ENCODE measurements at regions not wholly inside any gene's neighbourhood (a gene's known extent, or its start where the extent isn't known, plus 50 kb on each side); places are given as distances from the start of the nearest gene placed in this dataset.

GRCh38 chr16:26744430-26744829 lies 322.3 kb upstream of the C16orf82 start:
- DNase-seq (ENCODE audit: low read depth, low spot score): no peak
- H3K27ac ChIP-seq (ENCODE audit: control insufficient read depth, insufficient read depth, low read length): no peak overlapping the region
- dilution Hi-C loops (cut with MboI; ENCODE audit: extremely low pct_ligation_motif_present, low sequenced_read_pairs): no loop called here
- no peak overlapping the region for H2AFZ ChIP-seq (ENCODE audit: control insufficient read depth, low read length)
- H3K79me2 ChIP-seq (ENCODE audit: control insufficient read depth, insufficient read depth, low read length): no peaks in the 10 kb centered on the region
- no peaks in the 10 kb centered on the region for H3K9me1 ChIP-seq (ENCODE audit: control insufficient read depth, extremely low read depth, insufficient read depth, low read length)
- H3K9ac ChIP-seq (ENCODE audit: control insufficient read depth, extremely low read depth, insufficient read depth, low read length): no peak overlapping the region
- no peak overlapping the region for H3K4me2 ChIP-seq (ENCODE audit: control insufficient read depth, extremely low read depth, insufficient read depth, low read depth, low read length)
- no peaks in the 10 kb centered on the region for H3K4me1 ChIP-seq (ENCODE audit: control insufficient read depth, extremely low read depth, insufficient read depth, low read length)
- no peak overlapping the region for H3K4me3 ChIP-seq (ENCODE audit: control insufficient read depth in 2 of 3, extremely low read depth in 1 of 3, insufficient read depth in 2 of 3, low read depth in 1 of 3, low read length in 3 of 3)
- FAIRE-seq: no peak
- H3K27me3 ChIP-seq (ENCODE audit: control insufficient read depth, extremely low read depth, insufficient read depth, low read length): no peaks in the 10 kb centered on the region
- TF ChIP-seq CTCF (optimal IDR thresholded peaks at IDR 0.05 in 1 of 3, IDR thresholded peaks at IDR 0.05 in 1 of 3, conservative IDR thresholded peaks at IDR 0.05 in 1 of 3; ENCODE audit: extremely low read depth in 1 of 3, insufficient read depth in 2 of 3, low read length in 3 of 3) (no peak), EZH2 (IDR thresholded peaks at IDR 0.05; ENCODE audit: low read length) (no peak)
- no peaks in the 10 kb centered on the region for H3K36me3 ChIP-seq (ENCODE audit: control insufficient read depth in 2 of 2, extremely low read depth in 1 of 2, insufficient read depth in 2 of 2, low read length in 2 of 2)
- H3K9me3 ChIP-seq (ENCODE audit: control insufficient read depth, low read depth, low read length): peaks cover 5% of the 10 kb centered on the region
- no peaks in the 10 kb centered on the region for H4K20me1 ChIP-seq (ENCODE audit: control insufficient read depth, extremely low read depth, insufficient read depth, low read length)

GRCh38 chr16:26747760-26748159 lies 319.0 kb upstream of the C16orf82 start:
- no peaks in the 10 kb centered on the region for H3K27me3 ChIP-seq (ENCODE audit: control insufficient read depth, extremely low read depth, insufficient read depth, low read length)
- dilution Hi-C loops (cut with MboI; ENCODE audit: extremely low pct_ligation_motif_present, low sequenced_read_pairs): no loop called here

More at GRCh38 chr16:26747760-26748159, 319.0 kb upstream of the C16orf82 start:
- Histone ChIP-seq H3K4me1 (ENCODE audit: control insufficient read depth, extremely low read depth, insufficient read depth, low read length) (no peaks in the 10 kb centered on the region), H3K27ac (ENCODE audit: control insufficient read depth, insufficient read depth, low read length) (no peak overlapping the region), H3K4me2 (ENCODE audit: control insufficient read depth, extremely low read depth, insufficient read depth, low read depth, low read length) (no peak overlapping the region), H3K79me2 (ENCODE audit: control insufficient read depth, insufficient read depth, low read length) (no peaks in the 10 kb centered on the region), H3K9me1 (ENCODE audit: control insufficient read depth, extremely low read depth, insufficient read depth, low read length) (no peaks in the 10 kb centered on the region), H4K20me1 (ENCODE audit: control insufficient read depth, extremely low read depth, insufficient read depth, low read length) (no peaks in the 10 kb centered on the region), H2AFZ (ENCODE audit: control insufficient read depth, low read length) (no peak overlapping the region), H3K9me3 (ENCODE audit: control insufficient read depth, low read depth, low read length) (peaks cover 2% of the 10 kb centered on the region), H3K9ac (ENCODE audit: control insufficient read depth, extremely low read depth, insufficient read depth, low read length) (no peak overlapping the region), H3K4me3 (ENCODE audit: control insufficient read depth in 2 of 3, extremely low read depth in 1 of 3, insufficient read depth in 2 of 3, low read depth in 1 of 3, low read length in 3 of 3) (no peak overlapping the region), H3K36me3 (ENCODE audit: control insufficient read depth in 2 of 2, extremely low read depth in 1 of 2, insufficient read depth in 2 of 2, low read length in 2 of 2) (no peaks in the 10 kb centered on the region)
- FAIRE-seq (no peak), DNase-seq (ENCODE audit: low read depth, low spot score) (no peak)
- TF ChIP-seq EZH2 (IDR thresholded peaks at IDR 0.05; ENCODE audit: low read length): no peak
- TF ChIP-seq CTCF (optimal IDR thresholded peaks at IDR 0.05 in 1 of 3, IDR thresholded peaks at IDR 0.05 in 1 of 3, conservative IDR thresholded peaks at IDR 0.05 in 1 of 3; ENCODE audit: extremely low read depth in 1 of 3, insufficient read depth in 2 of 3, low read length in 3 of 3): no peak
